ENCODE measurements at regions not wholly inside any gene's neighbourhood (a gene's known extent, or its start where the extent isn't known, plus 50 kb on each side); places are given as distances from the start of the nearest gene placed in this dataset.
"Not testable (repeated sequence)": the region's sequence is repeated elsewhere in the genome, so short reads cannot be mapped to it uniquely, and the experiment has no call there.

- H3K4me3 ChIP-seq (ENCODE audit: low read depth, low read length) = no peak overlapping the region
- no peak for DNase-seq (ENCODE audit: low read depth)
- no peak for TF ChIP-seq CTCF (IDR thresholded peaks at IDR 0.05; ENCODE audit: insufficient read depth, low read depth, low read length, missing control alignments)
Measured at GRCh38 chr9:129307227-129307970, 129.3 kb upstream of the IER5L start.

- H3K4me3 ChIP-seq (ENCODE audit: low read depth, low read length) = no peak overlapping the region
- no peak for TF ChIP-seq CTCF (IDR thresholded peaks at IDR 0.05; ENCODE audit: insufficient read depth, low read depth, low read length, missing control alignments)
- no peak for DNase-seq (ENCODE audit: low read depth)
Measured at GRCh38 chr9:129306318-129306973, 128.4 kb upstream of the IER5L start.

- DNase-seq (ENCODE audit: low read depth) = no peak
- TF ChIP-seq CTCF (IDR thresholded peaks at IDR 0.05; ENCODE audit: insufficient read depth, low read depth, low read length, missing control alignments) = no peak
- H3K4me3 ChIP-seq (ENCODE audit: low read depth, low read length) = no peak overlapping the region
Measured at GRCh38 chr9:129305246-129305645, 127.2 kb upstream of the IER5L start.

- no peak overlapping the region for H3K4me3 ChIP-seq (ENCODE audit: low read depth, low read length)
- no peak for TF ChIP-seq CTCF (IDR thresholded peaks at IDR 0.05; ENCODE audit: insufficient read depth, low read depth, low read length, missing control alignments)
- DNase-seq (ENCODE audit: low read depth) = no peak
Measured at GRCh38 chr9:129301941-129302340, 123.9 kb upstream of the IER5L start.

GRCh38 chr9:129296195-129296594, 118.1 kb upstream of the IER5L start:
- H3K4me3 ChIP-seq (ENCODE audit: low read depth, low read length); DNase-seq (ENCODE audit: low read depth): not testable (repeated sequence)

- H3K4me3 ChIP-seq (ENCODE audit: low read depth, low read length) = no peak overlapping the region
- DNase-seq (ENCODE audit: low read depth) = no peak
Measured at GRCh38 chr9:129291041-129291501, 113.0 kb upstream of the IER5L start.

More at GRCh38 chr9:129291041-129291501, 113.0 kb upstream of the IER5L start:
- no peak for TF ChIP-seq CTCF (IDR thresholded peaks at IDR 0.05; ENCODE audit: insufficient read depth, low read depth, low read length, missing control alignments)
